Activated CD8-positive, alpha-beta memory T cell treated with anti-CD3 and anti-CD28 coated beads, Interleukin-2, amount 50 U/mL, for 4 hours (primary cell): ENCODE measurements at regions not wholly inside any gene's neighbourhood (a gene's known extent, or its start where the extent isn't known, plus 50 kb on each side); places are given as distances from the start of the nearest gene placed in this dataset.

Source experiments
- DNase-seq: peaks from one replicate; pipeline ENCODE4 v3.0.0-alpha.2; 2020

GRCh38 chr9:89798547-89799120 lies 193.8 kb downstream of the GADD45G start:
- DNase-seq: no peak

- DNase-seq: no peak
Observed at GRCh38 chr9:89799221-89799620, 194.4 kb downstream of the GADD45G start.

- no peak for DNase-seq
Observed at GRCh38 chr9:89799766-89800165, 195.0 kb downstream of the GADD45G start.

GRCh38 chr9:89801341-89801740 lies 196.5 kb downstream of the GADD45G start:
- DNase-seq: no peak

- DNase-seq: no peak
Observed at GRCh38 chr9:89801742-89802670, 197.2 kb downstream of the GADD45G start.

GRCh38 chr9:89802781-89803355 lies 198.1 kb downstream of the GADD45G start:
- no peak for DNase-seq

GRCh38 chr9:89803403-89803802 lies 198.6 kb downstream of the GADD45G start:
- DNase-seq: no peak

GRCh38 chr9:89804766-89805531 lies 200.1 kb downstream of the GADD45G start:
- DNase-seq: no peak

- no peak for DNase-seq
Observed at GRCh38 chr9:89805571-89806292, 200.9 kb downstream of the GADD45G start.

- no peak for DNase-seq
Observed at GRCh38 chr9:89806371-89807100, 201.7 kb downstream of the GADD45G start.

- no peak for DNase-seq
Observed at GRCh38 chr9:89807101-89807395, 202.2 kb downstream of the GADD45G start.

- no peak for DNase-seq
Observed at GRCh38 chr9:89807682-89808075, 202.9 kb downstream of the GADD45G start.

GRCh38 chr9:89808076-89808755 lies 203.4 kb downstream of the GADD45G start:
- DNase-seq: no peak

- no peak for DNase-seq
Observed at GRCh38 chr9:89808756-89809181, 204.0 kb downstream of the GADD45G start.

GRCh38 chr9:89810431-89810830 lies 205.6 kb downstream of the GADD45G start:
- no peak for DNase-seq

- DNase-seq: no peak
Observed at GRCh38 chr9:89811356-89811755, 206.5 kb downstream of the GADD45G start.

- no peak for DNase-seq
Observed at GRCh38 chr9:89811886-89812450, 207.2 kb downstream of the GADD45G start.

- no peak for DNase-seq
Observed at GRCh38 chr9:89812556-89813181, 207.9 kb downstream of the GADD45G start.

GRCh38 chr9:89813482-89813881 lies 208.7 kb downstream of the GADD45G start:
- no peak for DNase-seq

GRCh38 chr9:89814340-89815040 lies 209.7 kb downstream of the GADD45G start:
- DNase-seq: no peak
